Cardiac muscle cell (in vitro differentiated cells and primary cell): ENCODE measurements at regions not wholly inside any gene's neighbourhood (a gene's known extent, or its start where the extent isn't known, plus 50 kb on each side); places are given as distances from the start of the nearest gene placed in this dataset.

ENCODE experiments used
- DNase-seq, 2 donors: peaks; one replicate each; pipeline versions ENCODE4 v3.0.0 to v3.0.0-alpha.2; 2010 to 2017; ENCODE audit warnings: low read depth in 1 of 2, low spot score in 1 of 2
- H3K27ac ChIP-seq: fragments of 200-600 bp; sonication (generic); 2 replicates; pipeline ENCODE4 v1.5.1; 2016
- H3K27me3 ChIP-seq: fragments of 200-600 bp; sonication (generic); 2 replicates; pipeline ENCODE4 v1.6.0; 2016; ENCODE audit warnings: control low read depth
- H3K36me3 ChIP-seq: fragments of 200-600 bp; sonication (generic); 2 replicates; pipeline ENCODE4 v1.5.1; 2016; ENCODE audit warnings: control low read depth
- H3K4me1 ChIP-seq: fragments of 200-600 bp; sonication (generic); 2 replicates; pipeline ENCODE4 v1.8.1; 2017; ENCODE audit warnings: low read depth, mild to moderate bottlenecking, mixed run types
- H3K4me3 ChIP-seq: fragments of 200-600 bp; sonication (generic); 2 replicates; pipeline ENCODE4 v1.5.1; 2016; ENCODE audit warnings: mild to moderate bottlenecking
- H3K9me3 ChIP-seq: fragments of 200-600 bp; sonication (generic); 2 replicates; pipeline ENCODE4 v1.5.1; 2017; ENCODE audit warnings: low read depth, mild to moderate bottlenecking, control low read depth
- CTCF ChIP-seq: IDR thresholded peaks from 2 replicates; pipeline ENCODE4 v1.5.1; 2012; ENCODE audit warnings: low read depth, mild to moderate bottlenecking, low read length

GRCh38 chr5:118033686-118034338 lies 954.5 kb downstream of the DTWD2 start:
- no peak overlapping the region for H3K27ac ChIP-seq
- no peak for DNase-seq
- TF ChIP-seq CTCF, result no peak
- H3K27me3 ChIP-seq, result no peaks in the 10 kb centered on the region
- H3K4me1 ChIP-seq, result no peaks in the 10 kb centered on the region
- H3K9me3 ChIP-seq, result no peaks in the 10 kb centered on the region
- H3K4me3 ChIP-seq, result no peak overlapping the region
- H3K36me3 ChIP-seq, result no peaks in the 10 kb centered on the region

- Histone ChIP-seq H3K4me1 (no peaks in the 10 kb centered on the region), H3K4me3 (no peak overlapping the region), H3K27ac (no peak overlapping the region), H3K27me3 (no peaks in the 10 kb centered on the region), H3K36me3 (no peaks in the 10 kb centered on the region), H3K9me3 (no peaks in the 10 kb centered on the region)
- DNase-seq, result no peak
- no peak for TF ChIP-seq CTCF
These were observed 958.5 kb downstream of the DTWD2 start for GRCh38 chr5:118029807-118030206.

GRCh38 chr5:118022062-118022461 lies 966.3 kb downstream of the DTWD2 start:
- DNase-seq, result no peak
- Histone ChIP-seq H3K4me1 (no peaks in the 10 kb centered on the region), H3K36me3 (no peaks in the 10 kb centered on the region), H3K27me3 (no peaks in the 10 kb centered on the region), H3K9me3 (no peaks in the 10 kb centered on the region), H3K27ac (no peak overlapping the region), H3K4me3 (no peak overlapping the region)
- no peak for TF ChIP-seq CTCF

GRCh38 chr5:118017536-118017935 lies 970.8 kb downstream of the DTWD2 start:
- TF ChIP-seq CTCF, result no peak
- Histone ChIP-seq H3K4me3 (no peak overlapping the region), H3K4me1 (no peaks in the 10 kb centered on the region), H3K27me3 (no peaks in the 10 kb centered on the region), H3K9me3 (no peaks in the 10 kb centered on the region), H3K27ac (no peak overlapping the region), H3K36me3 (no peaks in the 10 kb centered on the region)
- DNase-seq, result no peak

- DNase-seq, result no peak
- H3K36me3 ChIP-seq, result no peaks in the 10 kb centered on the region
- no peak overlapping the region for H3K4me3 ChIP-seq
- H3K27ac ChIP-seq, result no peak overlapping the region
- no peaks in the 10 kb centered on the region for H3K9me3 ChIP-seq
- no peaks in the 10 kb centered on the region for H3K4me1 ChIP-seq
- no peak for TF ChIP-seq CTCF
- no peaks in the 10 kb centered on the region for H3K27me3 ChIP-seq
These were observed 972.0 kb downstream of the DTWD2 start for GRCh38 chr5:118016396-118016795.
